Putamen (tissue), 1 donor: ENCODE measurements at regions not wholly inside any gene's neighbourhood (a gene's known extent, or its start where the extent isn't known, plus 50 kb on each side); places are given as distances from the start of the nearest gene placed in this dataset.
A peak's percentile ranks its signal among the peaks of the same experiment; 100 is the strongest.
"Not testable (repeated sequence)": the region's sequence is repeated elsewhere in the genome, so short reads cannot be mapped to it uniquely, and the experiment has no call there.

Experiments used
- DNase-seq: peaks from one replicate; pipeline ENCODE4 v3.0.0-alpha.2; 2016; ENCODE audit warnings: low spot score

GRCh38 chr5:93682471-93683404 is 58.7 kb downstream of the POU5F2 start:
- not testable (repeated sequence) for DNase-seq

- DNase-seq, result no peak
These were observed 60.0 kb downstream of the POU5F2 start for GRCh38 chr5:93681432-93681831.

GRCh38 chr5:93677359-93677891 is 64.0 kb downstream of the POU5F2 start:
- peak; percentile 2 for DNase-seq

- DNase-seq, result no peak
These were observed 64.7 kb downstream of the POU5F2 start for GRCh38 chr5:93676704-93677103.

- DNase-seq, result no peak
These were observed 65.6 kb downstream of the POU5F2 start for GRCh38 chr5:93675460-93676450.

GRCh38 chr5:93674866-93675459 is 66.4 kb downstream of the POU5F2 start:
- DNase-seq, result no peak

GRCh38 chr5:93674138-93674537 is 67.3 kb downstream of the POU5F2 start:
- DNase-seq, result no peak

- DNase-seq, result no peak
These were observed 68.0 kb downstream of the POU5F2 start for GRCh38 chr5:93673316-93673954.

GRCh38 chr5:93665648-93666047 is 75.8 kb downstream of the POU5F2 start:
- DNase-seq, result no peak

- DNase-seq, result no peak
These were observed 77.7 kb downstream of the NR2F1 start for GRCh38 chr5:93660677-93661076.

- DNase-seq, result no peak
These were observed 75.0 kb downstream of the NR2F1 start for GRCh38 chr5:93658044-93658443.

- no peak for DNase-seq
These were observed 71.7 kb downstream of the NR2F1 start for GRCh38 chr5:93654676-93655075.

- no peak for DNase-seq
These were observed 70.7 kb downstream of the NR2F1 start for GRCh38 chr5:93653716-93654115.

- DNase-seq, result no peak
These were observed 66.3 kb downstream of the NR2F1 start for GRCh38 chr5:93649234-93649900.

GRCh38 chr5:93644760-93645159 is 61.7 kb downstream of the NR2F1 start:
- no peak for DNase-seq
